Duodenal mucosa (tissue), 2 donors: ENCODE measurements at regions not wholly inside any gene's neighbourhood (a gene's known extent, or its start where the extent isn't known, plus 50 kb on each side); places are given as distances from the start of the nearest gene placed in this dataset.
A peak's percentile ranks its signal among the peaks of the same experiment; 100 is the strongest.

Experiments
- H3K27ac ChIP-seq: one replicate; pipeline ENCODE4 v1.7.0; 2013; ENCODE audit warnings: low read depth, low read length
- H3K27me3 ChIP-seq, 2 donors: one replicate each; pipeline ENCODE4 v1.7.0; 2013; ENCODE audit warnings: low read length in 2 of 2, control low read depth in 1 of 2; ENCODE audit not compliant: insufficient read depth in 2 of 2, control insufficient read depth in 1 of 2
- H3K36me3 ChIP-seq, 2 donors: one replicate each; pipeline ENCODE4 v1.7.0; 2013; ENCODE audit warnings: low read length in 2 of 2, control low read depth in 1 of 2; ENCODE audit not compliant: insufficient read depth in 2 of 2, control insufficient read depth in 1 of 2
- H3K4me1 ChIP-seq, 2 donors: one replicate each; pipeline ENCODE4 v1.7.0; 2013; ENCODE audit warnings: low read length in 2 of 2, control low read depth in 1 of 2; ENCODE audit not compliant: insufficient read depth in 2 of 2, control insufficient read depth in 1 of 2
- H3K4me3 ChIP-seq, 2 donors: one replicate each; pipeline ENCODE4 v1.7.0; 2013; ENCODE audit warnings: low read length in 2 of 2, low read depth in 1 of 2
- H3K9ac ChIP-seq, 2 donors: one replicate each; pipeline ENCODE4 v1.7.0; 2013; ENCODE audit warnings: low read length in 2 of 2, low read depth in 1 of 2
- H3K9me3 ChIP-seq, 2 donors: one replicate each; pipeline ENCODE4 v1.7.0; 2013; ENCODE audit warnings: low read length in 2 of 2, control low read depth in 1 of 2; ENCODE audit not compliant: control insufficient read depth in 1 of 2

DNA sequence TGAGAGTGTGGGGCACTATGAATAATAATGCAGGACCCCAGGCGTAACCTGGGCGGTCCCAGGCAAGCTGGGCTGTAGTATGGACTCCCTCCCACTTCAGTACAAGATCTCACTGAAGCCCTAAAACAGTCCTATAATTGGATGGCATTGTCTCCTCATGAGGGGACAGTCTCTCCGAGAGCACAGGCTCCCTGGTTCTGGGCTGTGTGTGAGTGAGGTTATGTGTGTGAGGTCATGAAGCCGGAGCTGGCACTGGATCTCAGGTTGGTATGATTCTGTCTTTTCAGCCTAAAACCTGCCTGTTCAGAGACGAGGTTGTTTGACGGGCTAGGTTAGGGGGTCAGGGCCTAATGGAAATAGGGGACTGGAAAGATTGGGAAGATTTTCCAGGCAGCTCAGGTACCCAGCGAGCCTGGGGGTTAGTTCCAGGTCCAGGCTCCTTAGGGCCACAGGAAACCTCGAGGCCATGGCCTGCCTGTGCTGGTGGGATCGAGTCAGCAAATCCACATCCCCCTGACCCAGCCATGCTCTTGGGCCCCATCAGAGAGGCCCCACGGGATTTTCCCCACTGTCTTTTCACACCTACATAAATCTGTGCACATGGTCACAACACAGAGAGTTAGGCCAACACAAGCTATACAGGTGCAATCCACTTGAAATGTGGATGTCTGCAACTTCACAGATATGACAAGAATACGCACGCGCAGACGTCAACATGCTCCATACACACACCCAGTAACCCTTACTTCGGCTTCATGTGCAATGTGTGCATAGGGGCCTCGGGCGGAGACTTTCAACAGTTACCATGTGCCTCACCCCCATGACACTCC is 94.8 kb downstream of the INHBB start:
- no peak overlapping the region for H3K9ac ChIP-seq
- peaks cover 4 to 9% of the 10 kb centered on the region in 2 donors for H3K4me1 ChIP-seq
- H3K4me3 ChIP-seq: no peak overlapping the region
- peaks cover 19 to 33% of the 10 kb centered on the region in 2 donors for H3K27me3 ChIP-seq
- H3K9me3 ChIP-seq: no peaks in the 10 kb centered on the region
- no peak overlapping the region for H3K27ac ChIP-seq
- H3K36me3 ChIP-seq: no peaks in the 10 kb centered on the region

GRCh38 chr2:120441351-120441700 is 95.4 kb downstream of the INHBB start:
- Histone ChIP-seq H3K27me3 (peaks cover 19 to 33% of the 10 kb centered on the region in 2 donors), H3K36me3 (no peaks in the 10 kb centered on the region), H3K4me3 (no peak overlapping the region), H3K9me3 (no peaks in the 10 kb centered on the region), H3K4me1 (peaks cover 4 to 9% of the 10 kb centered on the region in 2 donors), H3K9ac (no peak overlapping the region), H3K27ac (no peak overlapping the region)

DNA sequence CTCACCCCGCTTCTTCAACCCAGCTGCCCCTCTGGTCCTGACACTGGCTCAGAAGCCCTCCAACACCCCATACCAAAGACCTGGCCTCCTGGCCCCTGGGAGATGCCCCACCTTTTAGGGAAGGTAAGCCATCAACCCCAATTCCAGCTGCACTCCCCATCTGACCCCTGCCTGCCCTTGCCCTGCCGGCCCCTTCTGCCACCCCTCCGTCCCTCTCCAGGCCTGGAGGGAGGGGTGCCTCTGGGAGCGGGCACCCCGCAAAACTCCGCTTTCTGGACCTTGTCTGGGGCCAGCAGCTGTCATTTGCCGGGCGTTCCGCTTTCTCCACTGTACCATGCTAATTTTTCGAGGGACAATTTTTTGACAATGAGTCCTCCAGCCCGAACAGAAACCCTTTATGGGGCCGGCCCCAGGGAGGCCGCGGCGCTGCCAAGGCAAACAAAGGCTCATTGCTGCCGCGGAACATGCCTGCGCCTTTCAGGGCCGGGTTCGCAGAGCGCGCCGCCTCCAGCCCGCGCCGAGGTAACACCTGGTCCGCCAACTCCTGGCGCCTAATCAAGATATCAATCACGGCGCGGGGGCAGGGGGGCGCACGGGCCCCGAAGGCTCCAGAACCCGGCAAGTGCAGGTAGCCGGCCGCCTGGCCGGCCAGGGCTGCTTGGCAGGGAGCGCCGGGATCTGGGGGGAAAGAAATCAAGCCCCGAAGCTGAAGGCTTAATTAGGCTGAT is 96.0 kb downstream of the INHBB start:
- Histone ChIP-seq H3K27ac (no peak overlapping the region), H3K36me3 (no peaks in the 10 kb centered on the region), H3K4me3 (peak overlapping the region; percentile 50 to 76), H3K27me3 (peaks cover 19 to 33% of the 10 kb centered on the region in 2 donors), H3K9me3 (no peaks in the 10 kb centered on the region), H3K4me1 (peaks cover 4 to 9% of the 10 kb centered on the region in 2 donors), H3K9ac (no peak overlapping the region)

- no peak overlapping the region for H3K9ac ChIP-seq
- H3K4me1 ChIP-seq: peaks cover 4 to 9% of the 10 kb centered on the region in 2 donors
- H3K27ac ChIP-seq: no peak overlapping the region
- no peaks in the 10 kb centered on the region for H3K36me3 ChIP-seq
- peaks cover 19 to 33% of the 10 kb centered on the region in 2 donors for H3K27me3 ChIP-seq
- H3K4me3 ChIP-seq: peak overlapping the region; percentile 50 to 76
- H3K9me3 ChIP-seq: no peaks in the 10 kb centered on the region
These were observed 96.6 kb downstream of the INHBB start for GRCh38 chr2:120442541-120442922.

DNA sequence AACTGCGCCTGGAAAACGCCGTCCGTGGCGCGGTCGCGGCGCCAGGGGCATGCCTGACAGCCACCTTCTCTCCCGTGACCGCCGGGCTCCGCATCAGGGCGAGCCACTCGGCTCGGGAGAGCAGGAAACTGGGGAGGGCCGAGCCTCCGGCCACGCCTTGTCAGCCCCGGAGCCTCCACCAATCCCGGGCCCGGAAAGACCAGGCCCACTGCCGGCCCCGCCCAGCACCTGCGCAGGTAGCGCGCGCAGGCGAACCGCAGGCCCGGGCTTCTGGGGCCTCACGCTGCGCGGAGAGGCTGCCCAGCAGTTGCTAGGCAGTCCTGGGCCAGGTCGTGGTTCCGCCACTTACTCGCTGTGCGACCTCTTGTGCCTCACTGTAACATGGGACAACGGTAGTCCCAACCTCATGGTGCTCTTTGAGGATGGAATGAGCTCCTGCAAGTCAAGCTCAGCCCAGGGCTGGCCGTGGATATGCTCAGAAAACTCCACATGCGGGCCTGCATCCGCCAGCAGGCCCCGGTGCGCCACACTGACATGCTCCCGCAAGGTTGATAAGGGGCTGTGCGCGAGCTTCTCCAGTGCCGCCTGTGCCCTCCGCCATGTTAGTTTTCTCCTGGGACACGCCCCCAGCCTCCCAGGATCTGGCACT is 97.1 kb downstream of the INHBB start:
- peaks cover 4 to 9% of the 10 kb centered on the region in 2 donors for H3K4me1 ChIP-seq
- H3K9ac ChIP-seq: no peak overlapping the region
- H3K4me3 ChIP-seq: peak overlapping the region; percentile 50 to 76
- no peak overlapping the region for H3K27ac ChIP-seq
- H3K9me3 ChIP-seq: no peaks in the 10 kb centered on the region
- H3K27me3 ChIP-seq: peaks cover 19 to 33% of the 10 kb centered on the region in 2 donors
- H3K36me3 ChIP-seq: no peaks in the 10 kb centered on the region

DNA sequence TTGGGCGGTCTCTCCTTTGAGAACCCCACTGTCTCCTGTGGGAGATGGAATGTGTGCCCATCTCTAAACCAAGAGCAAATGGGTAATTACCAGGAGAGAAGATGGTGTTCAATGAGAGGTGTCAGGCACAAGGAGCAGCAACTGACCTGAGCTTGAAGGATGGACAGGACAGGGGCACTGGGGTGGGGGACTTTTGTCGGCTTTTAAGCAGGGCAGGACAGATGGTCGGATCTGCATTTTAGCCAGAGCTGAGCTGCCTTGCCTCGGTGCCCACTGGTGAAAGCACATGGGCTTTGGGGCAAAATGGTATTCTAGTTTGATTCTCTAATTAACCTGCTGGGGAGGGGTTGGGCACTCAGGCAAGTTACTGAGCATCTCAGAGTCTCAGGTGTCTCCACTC is 98.0 kb downstream of the INHBB start:
- no peak overlapping the region for H3K4me3 ChIP-seq
- no peak overlapping the region for H3K27ac ChIP-seq
- H3K9ac ChIP-seq: no peak overlapping the region
- H3K27me3 ChIP-seq: peaks cover 19 to 33% of the 10 kb centered on the region in 2 donors
- H3K4me1 ChIP-seq: peaks cover 4 to 9% of the 10 kb centered on the region in 2 donors
- no peaks in the 10 kb centered on the region for H3K36me3 ChIP-seq
- H3K9me3 ChIP-seq: no peaks in the 10 kb centered on the region

DNA sequence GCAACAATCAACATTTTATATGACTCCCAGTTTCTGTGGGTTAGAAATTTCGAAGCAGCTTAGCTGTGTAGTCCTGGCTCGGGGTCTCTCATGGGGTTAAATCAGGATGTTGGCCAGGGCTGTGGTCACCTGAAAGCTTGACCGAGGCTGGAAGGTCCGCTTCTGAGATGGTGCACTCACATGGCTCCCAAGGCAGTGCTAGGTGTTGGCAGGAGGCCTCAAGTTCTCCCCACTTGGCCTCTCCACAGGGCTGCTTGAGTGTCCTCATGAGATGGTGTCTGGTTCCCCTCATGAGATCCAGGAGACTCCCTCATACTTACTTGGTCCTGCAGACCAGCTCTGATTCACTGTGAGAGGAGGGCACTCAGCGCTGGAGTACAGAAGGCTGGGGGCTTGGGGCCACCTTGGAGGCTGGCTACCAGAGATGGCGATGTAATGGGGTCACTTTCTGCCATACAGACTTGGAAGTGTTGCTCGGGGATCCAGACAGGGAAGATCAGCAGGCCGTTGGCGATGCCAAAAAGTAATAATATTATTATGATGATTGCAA is 98.8 kb downstream of the INHBB start:
- Histone ChIP-seq H3K27me3 (peaks cover 19 to 26% of the 10 kb centered on the region in 2 donors), H3K4me1 (peaks cover 4 to 9% of the 10 kb centered on the region in 2 donors), H3K9ac (no peak overlapping the region), H3K9me3 (no peaks in the 10 kb centered on the region), H3K4me3 (no peak overlapping the region), H3K27ac (no peak overlapping the region), H3K36me3 (no peaks in the 10 kb centered on the region)

DNA sequence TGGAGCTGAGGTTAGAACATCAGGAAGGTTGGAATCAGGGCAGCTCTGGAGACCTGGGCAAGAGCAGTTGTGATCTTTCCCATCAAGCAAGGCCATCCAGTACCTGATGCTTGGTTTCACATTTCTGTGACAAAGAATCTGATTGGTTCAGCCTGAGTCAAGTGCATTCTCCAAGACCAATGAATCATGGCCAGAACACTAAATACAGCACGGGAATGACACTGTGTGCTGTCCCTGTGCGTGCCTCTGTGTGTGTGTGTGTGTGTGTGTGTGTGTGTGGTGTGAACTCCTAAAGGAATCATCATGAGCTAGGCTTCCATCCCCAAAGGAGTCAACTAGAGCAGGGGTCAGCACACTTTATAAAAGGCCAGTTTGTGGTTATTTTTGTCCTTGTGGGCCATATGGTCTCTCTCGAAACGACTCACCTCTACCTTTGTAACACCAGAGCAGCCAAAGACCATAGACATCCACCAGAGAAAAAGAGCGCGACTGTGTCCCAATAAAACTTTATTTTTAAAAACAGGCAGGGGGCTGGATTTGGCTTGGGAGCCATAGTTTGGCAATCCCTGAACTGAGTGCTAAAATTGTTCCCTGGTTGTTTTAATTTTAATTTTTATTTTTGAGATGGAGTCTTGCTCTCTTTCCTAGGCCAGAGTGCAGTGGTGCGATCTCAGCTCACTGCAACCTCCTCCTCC is 99.7 kb downstream of the INHBB start:
- H3K36me3 ChIP-seq: no peaks in the 10 kb centered on the region
- H3K27ac ChIP-seq: no peak overlapping the region
- no peaks in the 10 kb centered on the region for H3K9me3 ChIP-seq
- peaks cover 4 to 9% of the 10 kb centered on the region in 2 donors for H3K4me1 ChIP-seq
- H3K9ac ChIP-seq: no peak overlapping the region
- H3K27me3 ChIP-seq: peaks cover 18 to 20% of the 10 kb centered on the region in 2 donors
- H3K4me3 ChIP-seq: no peak overlapping the region

GRCh38 chr2:120446236-120447126 is 100.5 kb downstream of the INHBB start:
- Histone ChIP-seq H3K27ac (no peak overlapping the region), H3K27me3 (peaks cover 11 to 17% of the 10 kb centered on the region in 2 donors)

More at GRCh38 chr2:120446236-120447126, 100.5 kb downstream of the INHBB start:
- peaks cover 4 to 9% of the 10 kb centered on the region in 2 donors for H3K4me1 ChIP-seq
- H3K36me3 ChIP-seq: no peaks in the 10 kb centered on the region
- no peak overlapping the region for H3K4me3 ChIP-seq
- no peak overlapping the region for H3K9ac ChIP-seq
- no peaks in the 10 kb centered on the region for H3K9me3 ChIP-seq
